ENCODE measurements at regions not wholly inside any gene's neighbourhood (a gene's known extent, or its start where the extent isn't known, plus 50 kb on each side); places are given as distances from the start of the nearest gene placed in this dataset.

- TF ChIP-seq GATA3 (IDR thresholded peaks at IDR 0.05; ENCODE audit: low read depth, low read length): no peak
- TF ChIP-seq GATA2 (IDR thresholded peaks at IDR 0.05; ENCODE audit: low read depth, low read length): no peak
Measured at GRCh38 chr20:58575776-58576602, 60.8 kb upstream of the APCDD1L start.

Measured in SH-SY5Y (cell line).